CD14-positive monocyte (primary cell): ENCODE measurements at regions not wholly inside any gene's neighbourhood (a gene's known extent, or its start where the extent isn't known, plus 50 kb on each side); places are given as distances from the start of the nearest gene placed in this dataset.

Experiments
- DNase-seq, 3 donors: peaks; one replicate each; pipeline ENCODE4 v3.0.0-alpha.2; 2011 to 2022
- H2AFZ ChIP-seq: 2 replicates; pipeline ENCODE4 v1.6.0; 2012; ENCODE audit warnings: mild to moderate bottlenecking, low read depth, low read length, inconsistent platforms; ENCODE audit not compliant: insufficient read depth, poor library complexity, severe bottlenecking
- H3K27ac ChIP-seq, 2 donors: 1 replicate in 1 of 2; 2 replicates in 1 of 2; pipeline ENCODE4 v1.5.1; 2012 to 2013; ENCODE audit warnings: low read length in 2 of 2, control low read depth in 1 of 2, inconsistent platforms in 1 of 2, low read depth in 1 of 2, mild to moderate bottlenecking in 1 of 2
- H3K27me3 ChIP-seq, 2 donors: one replicate each; pipeline versions ENCODE4 v1.6.0 to v1.6.1; 2011 to 2013; ENCODE audit warnings: low read length in 2 of 2; ENCODE audit not compliant: control insufficient read depth in 2 of 2, insufficient read depth in 2 of 2
- H3K36me3 ChIP-seq, 2 donors: replicated peaks in 1 of 2; 1 replicate in 1 of 2; 2 replicates in 1 of 2; pipeline versions ENCODE4 v1.5.1 to v1.6.1; 2012 to 2013; ENCODE audit warnings: low read length in 2 of 2, control low read depth in 1 of 2, inconsistent platforms in 1 of 2, mild to moderate bottlenecking in 1 of 2; ENCODE audit not compliant: insufficient read depth in 2 of 2, control insufficient read depth in 1 of 2
- H3K4me1 ChIP-seq, 2 donors: 1 replicate in 1 of 2; 2 replicates in 1 of 2; pipeline versions ENCODE4 v1.5.1 to v1.6.1; 2012 to 2013; ENCODE audit warnings: low read length in 2 of 2, control low read depth in 1 of 2, inconsistent platforms in 1 of 2, mild to moderate bottlenecking in 1 of 2, moderate library complexity in 1 of 2; ENCODE audit not compliant: insufficient read depth in 2 of 2, control insufficient read depth in 1 of 2
- H3K4me2 ChIP-seq: replicated peaks from 2 replicates; pipeline ENCODE3; 2012; ENCODE audit warnings: low read length, moderate library complexity, mild to moderate bottlenecking; ENCODE audit not compliant: poor library complexity, severe bottlenecking; ENCODE audit errors: extremely low read depth
- H3K4me3 ChIP-seq, 3 experiments: fragments of 200-600 bp in 1 of 3; sonication (generic) in 1 of 3; replicated peaks in 1 of 3; 1 replicate in 2 of 3; 2 replicates in 1 of 3; pipeline ENCODE4 v1.5.1; 2011 to 2013; ENCODE audit warnings: low read length in 3 of 3, mild to moderate bottlenecking in 3 of 3, control low read depth in 2 of 3, low read depth in 2 of 3, inconsistent platforms in 1 of 3, moderate library complexity in 1 of 3
- H3K79me2 ChIP-seq: 2 replicates; pipeline ENCODE4 v1.6.0; 2012; ENCODE audit warnings: mild to moderate bottlenecking, control low read depth, inconsistent platforms, low read length, moderate library complexity; ENCODE audit not compliant: insufficient read depth
- H3K9ac ChIP-seq: 2 replicates; pipeline ENCODE4 v1.6.0; 2017; ENCODE audit warnings: low read length, mild to moderate bottlenecking; ENCODE audit not compliant: insufficient read depth, poor library complexity, severe bottlenecking
- H3K9me3 ChIP-seq, 2 donors: replicated peaks in 1 of 2; 1 replicate in 1 of 2; 2 replicates in 1 of 2; pipeline versions ENCODE4 v1.5.1 to v1.6.1; 2012 to 2013; ENCODE audit warnings: low read length in 2 of 2, control low read depth in 1 of 2; ENCODE audit not compliant: control insufficient read depth in 1 of 2, insufficient read depth in 1 of 2
- H4K20me1 ChIP-seq: 2 replicates; pipeline ENCODE4 v1.6.0; 2012; ENCODE audit warnings: mild to moderate bottlenecking, low read length, control low read depth, moderate library complexity; ENCODE audit not compliant: insufficient read depth
- H3K27ac Mint-ChIP-seq, 7 donors: one replicate each; pipeline ENCODE4 v1.8.0; 2020; ENCODE audit warnings: mild to moderate bottlenecking in 7 of 7, mixed read lengths in 7 of 7, moderate library complexity in 6 of 7, inconsistent platforms in 2 of 7
- H3K27me3 Mint-ChIP-seq, 3 donors: one replicate each; pipeline ENCODE4 v1.8.0; 2021 to 2022; ENCODE audit warnings: low read depth in 3 of 3, mild to moderate bottlenecking in 3 of 3, mixed read lengths in 3 of 3, moderate library complexity in 3 of 3, inconsistent platforms in 1 of 3
- H3K36me3 Mint-ChIP-seq, 2 donors: one replicate each; pipeline ENCODE4 v1.8.0; 2020; ENCODE audit warnings: mixed read lengths in 2 of 2, inconsistent platforms in 1 of 2, mild to moderate bottlenecking in 1 of 2
- H3K4me1 Mint-ChIP-seq: one replicate; pipeline ENCODE4 v1.8.0; 2020; ENCODE audit warnings: mild to moderate bottlenecking, mixed read lengths
- H3K4me3 Mint-ChIP-seq, 2 donors: one replicate each; pipeline ENCODE4 v1.8.0; 2020; ENCODE audit warnings: mild to moderate bottlenecking in 2 of 2, mixed read lengths in 2 of 2, moderate library complexity in 1 of 2
- H3K9me3 Mint-ChIP-seq, 7 donors: one replicate each; pipeline ENCODE4 v1.8.0; 2020 to 2022; ENCODE audit warnings: mixed read lengths in 7 of 7, mild to moderate bottlenecking in 6 of 7, moderate library complexity in 6 of 7, inconsistent platforms in 2 of 7
- WGBS: methylation state at CpG from one replicate; pipeline ENCODE4 v1.1.5; 2013; ENCODE audit warnings: missing lambda C conversion rate; ENCODE audit not compliant: insufficient coverage; 5-methylcytosine and 5-hydroxymethylcytosine counted together
- intact Hi-C, 2 donors: fragments of 100-400 bp; cut with micrococcal nuclease; formaldehyde crosslinking; loops; one replicate each; pipeline versions ENCODE4 v1.15.0 to v1.15.1; 2023
- TF ChIP-seq, protein P1 (sequence below): fragments of 200-600 bp; IDR thresholded peaks from one replicate; pipeline ENCODE4 v1.8.0; 2022; ENCODE audit warnings: antibody characterized with exemption, mild to moderate bottlenecking

DNA sequence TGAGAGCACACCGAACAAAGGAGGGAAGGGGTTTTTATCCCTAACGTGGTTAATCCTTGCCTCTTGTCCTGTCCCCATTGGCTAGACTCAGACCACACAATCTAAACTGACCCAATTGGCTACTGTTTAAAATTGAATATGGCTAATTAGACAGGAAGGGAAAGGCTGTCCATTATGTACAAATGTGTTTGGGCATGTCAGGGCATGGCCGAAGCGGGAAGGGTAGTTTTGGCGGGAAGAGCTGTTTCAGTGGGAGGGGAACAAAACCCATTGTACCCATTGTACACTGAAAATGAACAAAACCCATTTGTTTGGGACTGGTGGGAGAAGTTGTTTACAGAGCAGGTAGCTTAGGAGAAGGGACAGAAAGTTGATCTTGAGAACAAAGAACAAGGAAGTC is 330.9 kb upstream of the POU1F1 start:
- Histone ChIP-seq H2AFZ (no peak overlapping the region), H3K36me3 (no peaks in the 10 kb centered on the region), H3K4me1 (no peaks in the 10 kb centered on the region), H3K4me2 (no peak overlapping the region), H3K4me3 (no peak overlapping the region), H3K27me3 (no peaks in the 10 kb centered on the region), H3K27ac (no peak overlapping the region), H3K9me3 (peaks cover 21 to 26% of the 10 kb centered on the region in 2 donors), H4K20me1 (no peaks in the 10 kb centered on the region), H3K9ac (no peak overlapping the region), H3K79me2 (no peaks in the 10 kb centered on the region)
- H3K4me1 Mint-ChIP-seq: no peaks in the 10 kb centered on the region
- TF ChIP-seq, protein P1, sequence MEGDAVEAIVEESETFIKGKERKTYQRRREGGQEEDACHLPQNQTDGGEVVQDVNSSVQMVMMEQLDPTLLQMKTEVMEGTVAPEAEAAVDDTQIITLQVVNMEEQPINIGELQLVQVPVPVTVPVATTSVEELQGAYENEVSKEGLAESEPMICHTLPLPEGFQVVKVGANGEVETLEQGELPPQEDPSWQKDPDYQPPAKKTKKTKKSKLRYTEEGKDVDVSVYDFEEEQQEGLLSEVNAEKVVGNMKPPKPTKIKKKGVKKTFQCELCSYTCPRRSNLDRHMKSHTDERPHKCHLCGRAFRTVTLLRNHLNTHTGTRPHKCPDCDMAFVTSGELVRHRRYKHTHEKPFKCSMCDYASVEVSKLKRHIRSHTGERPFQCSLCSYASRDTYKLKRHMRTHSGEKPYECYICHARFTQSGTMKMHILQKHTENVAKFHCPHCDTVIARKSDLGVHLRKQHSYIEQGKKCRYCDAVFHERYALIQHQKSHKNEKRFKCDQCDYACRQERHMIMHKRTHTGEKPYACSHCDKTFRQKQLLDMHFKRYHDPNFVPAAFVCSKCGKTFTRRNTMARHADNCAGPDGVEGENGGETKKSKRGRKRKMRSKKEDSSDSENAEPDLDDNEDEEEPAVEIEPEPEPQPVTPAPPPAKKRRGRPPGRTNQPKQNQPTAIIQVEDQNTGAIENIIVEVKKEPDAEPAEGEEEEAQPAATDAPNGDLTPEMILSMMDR: no peak
- no peak for DNase-seq
- H3K9me3 Mint-ChIP-seq: peaks cover 18 to 36% (median 28%) of the 10 kb centered on the region in 7 donors
- H3K27me3 Mint-ChIP-seq: peaks cover 0 to 1% (median 0%) of the 10 kb centered on the region in 3 donors
- no peak overlapping the region for H3K27ac Mint-ChIP-seq
- WGBS: no CpG with 5 or more reads among the region's 5 CpGs
- no peaks in the 10 kb centered on the region for H3K36me3 Mint-ChIP-seq
- H3K4me3 Mint-ChIP-seq: no peak overlapping the region
- intact Hi-C loops: no loop called here

DNA sequence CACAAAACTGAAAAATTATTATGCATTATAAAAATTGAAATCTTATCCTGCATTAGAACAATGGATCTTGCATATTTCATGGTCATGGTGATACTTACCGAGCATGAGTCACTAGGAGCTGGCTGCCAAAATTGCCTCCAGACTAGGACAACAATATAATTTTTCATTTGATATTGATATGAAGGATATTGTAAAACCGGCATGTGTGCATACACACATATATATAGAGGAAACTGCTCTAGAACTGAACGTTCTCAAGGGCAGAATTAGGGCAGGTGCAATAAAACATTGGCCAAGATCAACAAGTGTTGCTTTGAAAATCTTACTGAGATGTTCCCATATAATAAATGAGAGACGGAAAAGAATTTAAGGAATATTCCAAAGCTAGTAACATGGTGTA is 319.4 kb upstream of the POU1F1 start:
- Histone ChIP-seq H3K9ac (no peak overlapping the region), H3K4me3 (no peak overlapping the region), H2AFZ (no peak overlapping the region), H4K20me1 (no peaks in the 10 kb centered on the region), H3K27me3 (no peaks in the 10 kb centered on the region), H3K36me3 (no peaks in the 10 kb centered on the region), H3K79me2 (no peaks in the 10 kb centered on the region), H3K4me2 (no peak overlapping the region), H3K9me3 (peaks cover 0 to 7% of the 10 kb centered on the region in 2 donors), H3K27ac (no peak overlapping the region), H3K4me1 (no peaks in the 10 kb centered on the region)
- TF ChIP-seq, protein P1: no peak
- Mint-ChIP-seq H3K27me3 (peaks cover 0 to 2% (median 1%) of the 10 kb centered on the region in 3 donors), H3K27ac (no peak overlapping the region), H3K4me1 (no peaks in the 10 kb centered on the region), H3K4me3 (no peak overlapping the region), H3K36me3 (no peaks in the 10 kb centered on the region), H3K9me3 (peaks cover 2 to 15% (median 8%) of the 10 kb centered on the region in 7 donors)
- WGBS: no CpG with 5 or more reads among the region's 4 CpGs
- intact Hi-C loops: no loop called here
- DNase-seq: no peak
